MCF 10A (cell line): ENCODE measurements at regions not wholly inside any gene's neighbourhood (a gene's known extent, or its start where the extent isn't known, plus 50 kb on each side); places are given as distances from the start of the nearest gene placed in this dataset.

Experiments used
- BruUV-seq: library from RNA; stranded (reverse); fragments of 400-500 nt; replicated peaks from 2 replicates; lab custom pipeline; 2021; lab: Mats Ljungman, UMichigan
- CTCF ChIA-PET: fragments of 300-600 bp; sonication (Branson Sonifier 250); formaldehyde crosslinking; extraction: SDS; loops from one replicate; lab custom pipeline; 2021; ENCODE audit warnings: antibody characterized with exemption, inconsistent platforms; lab: Yijun Ruan, JAX
- POLR2A ChIA-PET: fragments of 300-600, 350-650 bp; sonication (Branson Sonifier 250); formaldehyde crosslinking; extraction: SDS; loops from one replicate; lab custom pipeline; 2020; ENCODE audit warnings: antibody characterized with exemption, inconsistent platforms; lab: Yijun Ruan, JAX
- DNase-seq: peaks from one replicate; pipeline ENCODE4 v3.0.0-alpha.2; 2018; ENCODE audit not compliant: unreplicated experiment
- H3K27ac Mint-ChIP-seq: one replicate; pipeline ENCODE4 v1.8.0; 2022; ENCODE audit warnings: mild to moderate bottlenecking, low read depth, mixed read lengths; ENCODE audit not compliant: unreplicated experiment
- H3K27me3 Mint-ChIP-seq: one replicate; pipeline ENCODE4 v1.8.0; 2022; ENCODE audit warnings: mixed read lengths; ENCODE audit not compliant: insufficient read depth, unreplicated experiment
- H3K36me3 Mint-ChIP-seq: one replicate; pipeline ENCODE4 v1.8.0; 2022; ENCODE audit warnings: mild to moderate bottlenecking, moderate library complexity, mixed read lengths; ENCODE audit not compliant: insufficient read depth, unreplicated experiment
- H3K4me1 Mint-ChIP-seq: one replicate; pipeline ENCODE4 v1.8.0; 2022; ENCODE audit warnings: mixed read lengths; ENCODE audit not compliant: insufficient read depth, unreplicated experiment
- H3K4me3 Mint-ChIP-seq: one replicate; pipeline ENCODE4 v1.8.0; 2022; ENCODE audit warnings: mild to moderate bottlenecking, moderate library complexity, mixed read lengths; ENCODE audit not compliant: unreplicated experiment
- H3K9me3 Mint-ChIP-seq: one replicate; pipeline ENCODE4 v1.8.0; 2022; ENCODE audit warnings: mixed read lengths; ENCODE audit not compliant: unreplicated experiment
- CTCF ChIP-seq: fragments of 200-600 bp; IDR thresholded peaks from one replicate; pipeline ENCODE4 v1.8.0; 2022; ENCODE audit warnings: antibody characterized with exemption, mild to moderate bottlenecking; ENCODE audit not compliant: unreplicated experiment
- intact Hi-C: fragments of 100-400 bp; cut with micrococcal nuclease; formaldehyde crosslinking; loops from 2 replicates; pipeline ENCODE4 v1.14.1; 2022

GRCh38 chr1:190847166-190847565 lies 369.5 kb upstream of the BRINP3 start:
- intact Hi-C loops, result no loop called here
- H3K4me1 Mint-ChIP-seq, result no peaks in the 10 kb centered on the region
- no TSS peak for BruUV-seq
- ChIA-PET POLR2A (interaction anchor here (0.6 kb wide), 1 partner anchor 42 kb away, joined by 4 read pairs; no protein-coding TSS in a partner anchor), CTCF (no interaction called here)
- H3K27ac Mint-ChIP-seq, result peak overlapping the region; percentile 24
- TF ChIP-seq CTCF, result no peak
- no peak for DNase-seq
- H3K9me3 Mint-ChIP-seq, result no peaks in the 10 kb centered on the region
- H3K4me3 Mint-ChIP-seq, result no peak overlapping the region
- no peaks in the 10 kb centered on the region for H3K27me3 Mint-ChIP-seq
- H3K36me3 Mint-ChIP-seq, result no peaks in the 10 kb centered on the region

GRCh38 chr1:190849346-190849745 lies 371.7 kb upstream of the BRINP3 start:
- CTCF ChIA-PET, result interaction anchor here (0.7 kb wide), 1 partner anchor 21 kb away, joined by 7 read pairs; no protein-coding TSS in a partner anchor
- intact Hi-C loops, result no loop called here
- H3K27me3 Mint-ChIP-seq, result no peaks in the 10 kb centered on the region

GRCh38 chr1:190852611-190853010 lies 374.9 kb upstream of the BRINP3 start:
- intact Hi-C loops, result no loop called here
- POLR2A ChIA-PET, result interaction anchor here (0.6 kb wide), 1 partner anchor 181 kb away, joined by 3 read pairs; no protein-coding TSS in a partner anchor
- no peaks in the 10 kb centered on the region for H3K4me1 Mint-ChIP-seq
- no peaks in the 10 kb centered on the region for H3K27me3 Mint-ChIP-seq
- CTCF ChIA-PET, result interaction anchor here (0.7 to 0.8 kb wide), 2 partner anchors 17 to 616 kb away, joined by 3 read pairs; no protein-coding TSS in a partner anchor
- no peak for DNase-seq
- no peaks in the 10 kb centered on the region for H3K9me3 Mint-ChIP-seq
- no peak overlapping the region for H3K27ac Mint-ChIP-seq
- no TSS peak for BruUV-seq
- no peak overlapping the region for H3K4me3 Mint-ChIP-seq
- TF ChIP-seq CTCF, result no peak
- no peaks in the 10 kb centered on the region for H3K36me3 Mint-ChIP-seq

More at GRCh38 chr1:190849346-190849745, 371.7 kb upstream of the BRINP3 start:
- H3K27ac Mint-ChIP-seq, result no peak overlapping the region
- no peak for TF ChIP-seq CTCF
- POLR2A ChIA-PET, result no interaction called here
- no peaks in the 10 kb centered on the region for H3K9me3 Mint-ChIP-seq
- H3K36me3 Mint-ChIP-seq, result no peaks in the 10 kb centered on the region
- DNase-seq, result peak; percentile 8
- no TSS peak for BruUV-seq
- no peaks in the 10 kb centered on the region for H3K4me1 Mint-ChIP-seq
- no peak overlapping the region for H3K4me3 Mint-ChIP-seq

GRCh38 chr1:190858140-190858539 lies 380.5 kb upstream of the BRINP3 start:
- DNase-seq, result no peak
- TF ChIP-seq CTCF, result no peak
- ChIA-PET POLR2A (no interaction called here), CTCF (interaction anchor here (0.6 kb wide), 1 partner anchor 103 kb away, joined by 3 read pairs; no protein-coding TSS in a partner anchor)
- no peak overlapping the region for H3K4me3 Mint-ChIP-seq
- H3K27me3 Mint-ChIP-seq, result no peaks in the 10 kb centered on the region
- H3K4me1 Mint-ChIP-seq, result no peaks in the 10 kb centered on the region
- intact Hi-C loops, result no loop called here
- BruUV-seq, result no TSS peak
- no peaks in the 10 kb centered on the region for H3K36me3 Mint-ChIP-seq
- H3K27ac Mint-ChIP-seq, result no peak overlapping the region
- H3K9me3 Mint-ChIP-seq, result peaks cover 7% of the 10 kb centered on the region
